Kidney epithelial cell (primary cell): ENCODE measurements at regions not wholly inside any gene's neighbourhood (a gene's known extent, or its start where the extent isn't known, plus 50 kb on each side); places are given as distances from the start of the nearest gene placed in this dataset.

Source experiments
- DNase-seq: peaks from one replicate; pipeline ENCODE4 v3.0.0-alpha.2; 2010; ENCODE audit warnings: low read depth
- H3K27me3 ChIP-seq: 2 replicates; pipeline ENCODE4 v1.6.0; 2011; ENCODE audit warnings: low read length; ENCODE audit not compliant: control insufficient read depth, insufficient read depth
- H3K36me3 ChIP-seq: 2 replicates; pipeline ENCODE4 v1.5.1; 2011; ENCODE audit warnings: low read length; ENCODE audit not compliant: control insufficient read depth, insufficient read depth
- H3K4me3 ChIP-seq: 2 replicates; pipeline ENCODE4 v1.5.1; 2011; ENCODE audit warnings: low read depth, mild to moderate bottlenecking, control low read depth, low read length
- TF ChIP-seq, protein P1 (sequence below): IDR thresholded peaks from 2 replicates; pipeline ENCODE4 v1.5.1; 2011; ENCODE audit warnings: mild to moderate bottlenecking, moderate library complexity, low read length, control low read depth, inconsistent platforms; ENCODE audit not compliant: insufficient read depth, poor library complexity, severe bottlenecking

DNA sequence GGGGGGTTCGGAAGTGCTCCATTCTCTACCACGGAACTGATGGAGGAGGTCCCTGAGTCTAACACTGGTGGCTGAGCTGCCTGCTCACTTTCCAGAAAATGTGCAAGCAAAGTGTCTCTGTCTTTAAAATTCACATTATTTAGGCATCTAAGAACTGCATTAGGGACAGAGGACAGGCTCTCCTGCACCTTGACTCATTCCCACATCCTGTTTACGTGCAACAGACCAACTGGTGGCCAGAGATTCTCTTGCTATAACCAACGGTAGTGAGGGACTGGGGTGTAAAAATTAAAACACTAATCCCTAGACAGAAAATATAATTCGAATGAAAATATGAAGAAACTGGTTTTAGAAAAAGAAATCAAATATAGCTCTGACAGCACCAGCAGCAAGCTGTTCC is 320.9 kb downstream of the IRX2 start:
- no peak for DNase-seq
- TF ChIP-seq, protein P1, sequence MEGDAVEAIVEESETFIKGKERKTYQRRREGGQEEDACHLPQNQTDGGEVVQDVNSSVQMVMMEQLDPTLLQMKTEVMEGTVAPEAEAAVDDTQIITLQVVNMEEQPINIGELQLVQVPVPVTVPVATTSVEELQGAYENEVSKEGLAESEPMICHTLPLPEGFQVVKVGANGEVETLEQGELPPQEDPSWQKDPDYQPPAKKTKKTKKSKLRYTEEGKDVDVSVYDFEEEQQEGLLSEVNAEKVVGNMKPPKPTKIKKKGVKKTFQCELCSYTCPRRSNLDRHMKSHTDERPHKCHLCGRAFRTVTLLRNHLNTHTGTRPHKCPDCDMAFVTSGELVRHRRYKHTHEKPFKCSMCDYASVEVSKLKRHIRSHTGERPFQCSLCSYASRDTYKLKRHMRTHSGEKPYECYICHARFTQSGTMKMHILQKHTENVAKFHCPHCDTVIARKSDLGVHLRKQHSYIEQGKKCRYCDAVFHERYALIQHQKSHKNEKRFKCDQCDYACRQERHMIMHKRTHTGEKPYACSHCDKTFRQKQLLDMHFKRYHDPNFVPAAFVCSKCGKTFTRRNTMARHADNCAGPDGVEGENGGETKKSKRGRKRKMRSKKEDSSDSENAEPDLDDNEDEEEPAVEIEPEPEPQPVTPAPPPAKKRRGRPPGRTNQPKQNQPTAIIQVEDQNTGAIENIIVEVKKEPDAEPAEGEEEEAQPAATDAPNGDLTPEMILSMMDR = no peak
- Histone ChIP-seq H3K4me3 (no peak overlapping the region), H3K27me3 (no peaks in the 10 kb centered on the region), H3K36me3 (no peaks in the 10 kb centered on the region)

DNA sequence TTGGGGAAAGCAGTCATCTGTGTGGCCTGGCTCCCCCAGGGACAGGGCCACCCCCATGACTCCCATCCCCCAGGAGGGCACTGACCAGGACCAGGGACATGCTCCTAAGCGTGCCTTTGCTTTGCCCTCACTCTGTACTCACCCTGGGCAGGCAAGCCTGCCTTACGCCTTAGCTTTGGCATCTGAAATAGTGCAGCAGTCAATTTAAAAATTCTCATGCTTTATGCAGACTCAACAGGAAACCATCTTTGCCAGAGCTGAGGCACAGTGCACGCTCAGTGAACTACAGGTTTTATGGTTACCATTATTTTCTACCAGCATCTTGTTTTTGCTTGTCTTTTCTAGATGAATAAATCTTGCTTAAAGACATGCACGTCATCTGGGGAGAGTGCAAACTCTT is 323.5 kb downstream of the IRX2 start:
- Histone ChIP-seq H3K27me3 (no peaks in the 10 kb centered on the region), H3K36me3 (no peaks in the 10 kb centered on the region), H3K4me3 (no peak overlapping the region)
- TF ChIP-seq, protein P1 = no peak
- no peak for DNase-seq

DNA sequence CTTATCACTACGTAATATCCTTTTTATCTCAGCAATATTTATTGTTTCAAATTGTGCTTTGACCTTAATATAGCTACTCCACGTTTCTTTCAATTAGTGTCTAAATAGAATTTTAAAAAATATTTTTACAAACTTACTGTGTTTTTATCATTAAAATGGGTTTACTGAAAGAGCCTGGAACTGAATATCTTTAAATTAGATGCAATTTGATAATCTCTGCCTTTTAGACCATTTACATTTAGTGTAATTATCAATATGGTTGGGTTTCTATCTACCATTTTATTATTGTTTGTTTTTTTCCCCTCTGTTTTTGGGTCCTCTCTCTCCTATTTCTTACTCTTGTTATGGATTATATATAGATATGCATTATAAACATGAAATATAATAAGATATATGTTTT is 327.8 kb downstream of the IRX2 start:
- no peak for DNase-seq
- Histone ChIP-seq H3K4me3 (no peak overlapping the region), H3K36me3 (no peaks in the 10 kb centered on the region), H3K27me3 (no peaks in the 10 kb centered on the region)
- TF ChIP-seq, protein P1 = no peak

DNA sequence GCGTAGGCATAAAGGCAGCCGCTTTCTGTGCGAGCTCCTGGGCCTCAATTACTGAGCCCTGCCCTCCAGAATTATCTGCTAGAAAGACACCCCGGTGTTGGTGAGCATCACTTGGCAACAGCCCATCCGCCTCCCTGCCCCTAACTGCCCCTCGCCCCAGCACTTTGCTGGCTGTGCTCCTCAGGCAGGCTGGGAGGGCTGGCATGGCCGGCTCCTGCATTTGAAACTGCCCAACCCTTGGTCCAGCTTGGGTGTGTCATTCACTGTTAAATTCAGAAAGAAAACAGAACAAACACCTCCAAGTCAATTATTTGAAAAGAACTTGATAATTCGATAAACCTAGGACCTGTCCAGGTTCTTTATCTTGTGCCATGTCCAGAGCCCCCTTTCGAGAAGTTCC is 334.2 kb downstream of the IRX2 start:
- DNase-seq = no peak
- Histone ChIP-seq H3K36me3 (no peaks in the 10 kb centered on the region), H3K4me3 (no peak overlapping the region), H3K27me3 (no peaks in the 10 kb centered on the region)
- TF ChIP-seq, protein P1 = no peak

DNA sequence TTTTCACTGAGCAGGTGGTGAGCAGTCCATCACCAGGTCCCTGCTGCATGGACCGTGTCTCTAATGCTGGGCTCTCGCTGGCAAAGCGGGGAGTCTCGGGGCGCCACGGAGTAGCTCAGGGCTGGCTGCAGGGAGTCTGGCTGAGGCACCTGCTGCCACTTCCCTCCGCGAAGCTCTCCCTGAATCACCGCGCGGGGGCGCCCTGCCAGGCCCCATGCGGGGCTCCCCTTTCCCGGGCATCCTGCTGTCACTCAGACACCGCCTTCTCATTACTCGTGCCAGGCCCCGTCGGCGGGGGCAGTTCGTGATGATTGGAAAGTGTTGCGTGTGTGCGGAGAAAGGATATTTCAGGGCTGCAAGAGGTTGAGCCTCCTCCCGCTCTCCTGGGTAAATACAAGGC is 335.8 kb downstream of the IRX2 start:
- DNase-seq = no peak
- Histone ChIP-seq H3K36me3 (no peaks in the 10 kb centered on the region), H3K4me3 (no peak overlapping the region), H3K27me3 (no peaks in the 10 kb centered on the region)
- TF ChIP-seq, protein P1 = no peak

DNA sequence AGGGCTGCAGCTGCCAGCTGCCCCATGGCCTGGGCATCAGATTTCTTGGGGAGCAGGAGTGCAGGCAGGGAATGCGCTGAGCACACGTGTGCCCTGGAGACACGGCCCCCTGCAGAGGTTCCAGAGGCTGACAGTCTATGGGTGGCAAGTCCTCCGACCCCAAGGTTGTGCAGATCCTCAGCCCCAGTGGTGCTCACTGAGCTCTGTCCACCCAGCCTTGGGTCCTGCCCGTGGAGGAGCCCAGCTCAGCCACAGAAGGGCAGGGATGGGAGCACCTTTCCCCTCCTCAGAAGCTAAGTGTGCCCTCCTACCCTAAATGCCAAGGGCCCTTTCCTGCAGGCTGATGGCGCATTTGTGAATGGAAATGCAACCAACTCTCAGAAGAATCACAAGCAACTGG is 341.0 kb downstream of the IRX2 start:
- TF ChIP-seq, protein P1 = no peak
- H3K36me3 ChIP-seq = no peaks in the 10 kb centered on the region
- no peaks in the 10 kb centered on the region for H3K27me3 ChIP-seq
- no peak overlapping the region for H3K4me3 ChIP-seq
- no peak for DNase-seq
